ENCODE measurements at regions not wholly inside any gene's neighbourhood (a gene's known extent, or its start where the extent isn't known, plus 50 kb on each side); places are given as distances from the start of the nearest gene placed in this dataset.
"Not testable (repeated sequence)": the region's sequence is repeated elsewhere in the genome, so short reads cannot be mapped to it uniquely, and the experiment has no call there.

DNA sequence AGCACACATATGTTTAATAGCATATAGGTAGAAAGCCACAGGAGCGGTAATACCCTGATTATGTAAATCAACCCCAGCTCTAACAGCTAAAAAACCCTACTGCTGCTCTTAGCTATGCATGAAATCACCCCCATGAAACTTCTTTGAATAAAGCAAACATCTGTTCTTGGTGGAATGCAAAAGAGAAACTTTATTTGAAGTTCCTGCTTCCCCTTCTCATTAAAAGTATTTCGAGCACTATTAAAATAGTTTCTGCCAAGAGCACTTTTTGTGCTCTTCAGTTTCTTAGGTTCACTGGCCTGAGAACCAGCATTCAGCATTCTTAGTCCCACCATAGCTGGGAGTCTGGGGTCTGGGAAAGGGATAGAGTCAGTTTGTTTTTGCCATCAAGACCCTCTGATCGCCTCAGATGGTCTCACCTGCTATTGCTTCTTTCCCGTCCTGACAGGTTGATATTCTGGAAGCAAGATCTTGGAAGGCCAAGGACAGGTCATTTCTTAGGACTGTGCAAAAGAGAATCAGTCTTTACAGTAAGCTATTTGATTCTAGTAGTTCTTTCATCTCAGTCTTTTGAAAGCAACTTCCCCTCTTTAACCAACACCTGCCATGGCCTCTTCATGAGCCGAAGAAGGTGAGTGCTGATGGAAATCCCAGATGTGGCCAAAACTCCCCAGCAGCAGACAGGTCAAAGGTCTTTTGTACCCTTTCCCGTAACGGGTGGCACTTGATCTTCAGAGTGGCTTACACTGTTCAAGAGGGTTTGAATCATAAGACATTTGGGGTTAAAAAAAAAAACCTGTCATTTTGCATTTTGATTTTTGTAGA is 76.5 kb upstream of the TMEM170B start:
- Histone ChIP-seq H3K4ac (ENCODE audit: low read depth, low read length) (no peak overlapping the region), H3K23ac (ENCODE audit: low read length) (no peak overlapping the region), H4K8ac (ENCODE audit: low read depth, low read length) (no peak overlapping the region), H2AK5ac (ENCODE audit: low read length) (no peak overlapping the region), H2BK120ac (ENCODE audit: low read depth, low read length) (no peak overlapping the region), H2BK5ac (ENCODE audit: low read length) (no peak overlapping the region), H4K5ac (ENCODE audit: low read length) (no peak overlapping the region), H3K9ac (ENCODE audit: low read length) (no peak overlapping the region), H3K4me3 (ENCODE audit: low read length) (no peak overlapping the region), H3K4me1 (ENCODE audit: control insufficient read depth, low read depth, low read length) (no peaks in the 10 kb centered on the region), H3K18ac (ENCODE audit: low read length) (no peak overlapping the region), H3K56ac (ENCODE audit: low read length) (no peak overlapping the region), H3K36me3 (ENCODE audit: control insufficient read depth, insufficient read depth, low read length) (no peaks in the 10 kb centered on the region), H3K27ac (ENCODE audit: low read depth, low read length) (no peak overlapping the region), H3K27me3 (ENCODE audit: insufficient read depth, low read length, poor library complexity) (no peaks in the 10 kb centered on the region), H2BK15ac (replicated peaks; ENCODE audit: low read depth) (peak overlapping the region; percentile 57), H3K79me2 (ENCODE audit: control insufficient read depth, insufficient read depth, low read length) (no peaks in the 10 kb centered on the region), H3K4me2 (ENCODE audit: low read length) (no peak overlapping the region), H3K79me1 (ENCODE audit: low read length) (no peaks in the 10 kb centered on the region)
- WGBS (ENCODE audit: extremely low coverage, insufficient coverage, low lambda C conversion rate) = no CpG with 5 or more reads among the region's 7 CpGs
- no peak for DNase-seq

DNA sequence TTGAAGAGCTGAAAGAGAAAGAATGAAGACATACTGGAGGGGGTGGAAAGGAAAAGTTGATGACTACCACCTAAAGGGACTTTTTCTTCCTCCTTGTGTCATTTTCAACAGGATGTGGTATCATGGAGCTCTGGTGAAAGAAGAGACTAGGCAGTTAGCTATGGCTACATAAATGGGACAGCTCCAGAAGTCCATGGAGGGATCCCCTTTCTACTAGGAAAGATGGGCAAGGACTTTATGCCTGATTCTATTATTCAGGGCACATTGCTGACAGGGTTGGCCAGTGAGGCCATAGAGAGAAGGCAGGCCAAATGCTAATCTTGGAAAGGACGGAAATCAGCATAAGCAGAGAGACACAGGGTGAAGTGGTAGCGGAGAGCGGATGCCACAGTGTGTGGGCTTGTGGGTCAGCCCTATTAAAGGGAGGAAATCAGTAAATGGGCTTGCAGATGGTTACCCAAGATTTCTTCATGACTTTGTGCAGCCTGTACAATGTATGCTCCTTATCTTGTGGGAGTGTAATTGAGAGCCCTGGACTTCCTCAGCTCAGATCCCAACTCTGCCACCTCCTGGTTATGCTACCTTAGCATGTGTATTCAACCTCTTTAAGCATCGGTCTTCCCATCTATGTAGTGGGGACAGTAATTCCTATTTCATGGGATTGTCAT is 77.4 kb upstream of the TMEM170B start:
- WGBS (ENCODE audit: extremely low coverage, insufficient coverage, low lambda C conversion rate) = no CpG with 5 or more reads among the region's 4 CpGs
- H2BK15ac ChIP-seq (replicated peaks; ENCODE audit: low read depth) = no peak overlapping the region
- H3K23ac ChIP-seq (ENCODE audit: low read length) = no peak overlapping the region
- H3K79me1 ChIP-seq (ENCODE audit: low read length) = no peaks in the 10 kb centered on the region
- H3K4ac ChIP-seq (ENCODE audit: low read depth, low read length) = no peak overlapping the region
- H3K27ac ChIP-seq (ENCODE audit: low read depth, low read length) = no peak overlapping the region
- no peak overlapping the region for H3K4me2 ChIP-seq (ENCODE audit: low read length)
- peak; percentile 26 for DNase-seq
- no peaks in the 10 kb centered on the region for H3K36me3 ChIP-seq (ENCODE audit: control insufficient read depth, insufficient read depth, low read length)
- no peak overlapping the region for H3K4me3 ChIP-seq (ENCODE audit: low read length)
- no peak overlapping the region for H3K56ac ChIP-seq (ENCODE audit: low read length)
- no peak overlapping the region for H2AK5ac ChIP-seq (ENCODE audit: low read length)
- H4K8ac ChIP-seq (ENCODE audit: low read depth, low read length) = no peak overlapping the region
- H2BK5ac ChIP-seq (ENCODE audit: low read length) = no peak overlapping the region
- H3K4me1 ChIP-seq (ENCODE audit: control insufficient read depth, low read depth, low read length) = no peaks in the 10 kb centered on the region
- H3K27me3 ChIP-seq (ENCODE audit: insufficient read depth, low read length, poor library complexity) = no peaks in the 10 kb centered on the region
- no peak overlapping the region for H4K5ac ChIP-seq (ENCODE audit: low read length)
- H3K79me2 ChIP-seq (ENCODE audit: control insufficient read depth, insufficient read depth, low read length) = no peaks in the 10 kb centered on the region
- H3K9ac ChIP-seq (ENCODE audit: low read length) = no peak overlapping the region
- H2BK120ac ChIP-seq (ENCODE audit: low read depth, low read length) = no peak overlapping the region
- H3K18ac ChIP-seq (ENCODE audit: low read length) = no peak overlapping the region

DNA sequence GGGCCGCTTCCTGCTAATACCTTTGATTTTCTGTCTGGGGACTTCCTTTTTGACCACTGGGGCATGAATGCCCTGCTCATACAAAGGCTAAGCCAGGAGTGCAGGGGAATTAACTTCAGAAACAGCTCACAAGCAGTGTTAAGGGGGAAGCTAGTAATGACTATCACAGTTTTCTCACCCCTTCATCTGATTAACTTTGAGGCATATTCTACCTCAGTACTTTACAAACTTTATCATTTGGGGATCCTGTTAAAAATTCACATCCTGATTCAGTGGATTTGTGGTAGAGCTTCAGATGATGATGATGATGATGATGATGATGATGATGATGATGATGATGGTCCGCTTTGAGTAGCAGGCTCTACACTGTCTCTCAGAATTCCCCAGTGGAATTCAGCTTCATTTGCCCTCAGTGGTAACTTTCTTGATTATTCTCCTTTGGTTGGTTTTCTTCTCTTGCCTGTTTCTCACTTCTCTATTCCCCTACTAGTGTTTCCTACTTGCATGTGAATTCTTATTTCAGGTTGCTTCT is 78.4 kb upstream of the TMEM170B start:
- Histone ChIP-seq H4K5ac (ENCODE audit: low read length) (no peak overlapping the region), H3K23ac (ENCODE audit: low read length) (no peak overlapping the region), H2BK120ac (ENCODE audit: low read depth, low read length) (no peak overlapping the region), H3K18ac (ENCODE audit: low read length) (no peak overlapping the region), H2BK5ac (ENCODE audit: low read length) (no peak overlapping the region), H3K27ac (ENCODE audit: low read depth, low read length) (no peak overlapping the region), H3K4me2 (ENCODE audit: low read length) (no peak overlapping the region), H3K79me1 (ENCODE audit: low read length) (no peaks in the 10 kb centered on the region), H3K9ac (ENCODE audit: low read length) (no peak overlapping the region), H4K8ac (ENCODE audit: low read depth, low read length) (no peak overlapping the region), H3K4me3 (ENCODE audit: low read length) (no peak overlapping the region), H3K27me3 (ENCODE audit: insufficient read depth, low read length, poor library complexity) (no peaks in the 10 kb centered on the region), H2AK5ac (ENCODE audit: low read length) (no peak overlapping the region), H3K4me1 (ENCODE audit: control insufficient read depth, low read depth, low read length) (no peaks in the 10 kb centered on the region), H3K4ac (ENCODE audit: low read depth, low read length) (no peak overlapping the region), H2BK15ac (replicated peaks; ENCODE audit: low read depth) (no peak overlapping the region), H3K56ac (ENCODE audit: low read length) (no peak overlapping the region), H3K79me2 (ENCODE audit: control insufficient read depth, insufficient read depth, low read length) (no peaks in the 10 kb centered on the region), H3K36me3 (ENCODE audit: control insufficient read depth, insufficient read depth, low read length) (no peaks in the 10 kb centered on the region)
- peak; percentile 8 for DNase-seq
- WGBS (ENCODE audit: extremely low coverage, insufficient coverage, low lambda C conversion rate) = no CpG with 5 or more reads among the region's 2 CpGs

DNA sequence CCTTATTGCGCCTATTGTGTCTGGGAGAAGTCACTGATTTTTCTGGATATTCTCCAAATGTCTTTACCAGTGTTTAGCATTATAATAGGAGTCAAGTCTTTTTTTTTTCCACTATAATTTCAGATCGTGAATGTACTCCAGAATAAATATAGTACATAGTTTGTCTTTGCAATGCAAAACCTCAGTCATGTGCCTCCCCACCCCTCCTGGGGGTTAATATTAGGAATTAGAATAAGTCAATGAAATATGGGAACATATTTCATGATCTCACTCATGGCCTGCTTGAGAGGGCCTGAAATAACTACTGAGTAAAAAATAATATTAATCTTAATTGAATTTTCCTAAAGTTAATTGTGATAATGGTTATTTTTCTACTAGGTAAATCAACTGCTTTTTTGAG is 79.0 kb upstream of the TMEM170B start:
- Histone ChIP-seq H3K27ac (ENCODE audit: low read depth, low read length) (no peak overlapping the region), H3K23ac (ENCODE audit: low read length) (no peak overlapping the region), H3K79me2 (ENCODE audit: control insufficient read depth, insufficient read depth, low read length) (no peaks in the 10 kb centered on the region), H2BK5ac (ENCODE audit: low read length) (no peak overlapping the region), H2BK120ac (ENCODE audit: low read depth, low read length) (no peak overlapping the region), H3K4me3 (ENCODE audit: low read length) (no peak overlapping the region), H3K4me2 (ENCODE audit: low read length) (no peak overlapping the region), H3K36me3 (ENCODE audit: control insufficient read depth, insufficient read depth, low read length) (no peaks in the 10 kb centered on the region), H3K4me1 (ENCODE audit: control insufficient read depth, low read depth, low read length) (no peaks in the 10 kb centered on the region), H3K9ac (ENCODE audit: low read length) (no peak overlapping the region), H3K27me3 (ENCODE audit: insufficient read depth, low read length, poor library complexity) (no peaks in the 10 kb centered on the region), H3K18ac (ENCODE audit: low read length) (no peak overlapping the region), H4K8ac (ENCODE audit: low read depth, low read length) (no peak overlapping the region), H2BK15ac (replicated peaks; ENCODE audit: low read depth) (no peak overlapping the region), H3K4ac (ENCODE audit: low read depth, low read length) (no peak overlapping the region), H2AK5ac (ENCODE audit: low read length) (no peak overlapping the region), H3K56ac (ENCODE audit: low read length) (no peak overlapping the region), H4K5ac (ENCODE audit: low read length) (no peak overlapping the region), H3K79me1 (ENCODE audit: low read length) (no peaks in the 10 kb centered on the region)
- WGBS (ENCODE audit: extremely low coverage, insufficient coverage, low lambda C conversion rate) = no CpG with 5 or more reads among the region's 2 CpGs
- no peak for DNase-seq

DNA sequence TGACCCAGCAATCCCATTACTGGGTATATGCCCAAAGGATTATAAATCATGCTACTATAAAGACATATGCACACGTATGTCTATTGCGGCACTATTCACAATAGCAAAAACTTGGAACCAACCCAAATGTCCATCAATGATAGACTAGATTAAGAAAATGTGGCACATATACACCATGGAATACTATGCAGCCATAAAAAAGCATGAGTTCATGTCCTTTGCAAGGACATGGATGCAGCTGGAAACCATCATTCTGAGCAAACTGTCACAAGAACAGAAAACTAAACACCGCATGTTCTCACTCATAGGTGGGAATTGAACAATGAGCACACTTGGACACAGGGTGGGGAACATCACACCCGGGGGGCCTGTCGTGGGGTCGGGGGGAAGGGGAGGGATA is 80.1 kb upstream of the TMEM170B start:
- not testable (repeated sequence) for H3K79me2 ChIP-seq (ENCODE audit: control insufficient read depth, insufficient read depth, low read length); H4K5ac ChIP-seq (ENCODE audit: low read length); DNase-seq; H3K4me2 ChIP-seq (ENCODE audit: low read length); H3K27ac ChIP-seq (ENCODE audit: low read depth, low read length); H2AK5ac ChIP-seq (ENCODE audit: low read length); H3K9ac ChIP-seq (ENCODE audit: low read length); H3K79me1 ChIP-seq (ENCODE audit: low read length); H3K4me3 ChIP-seq (ENCODE audit: low read length); H2BK5ac ChIP-seq (ENCODE audit: low read length); H3K18ac ChIP-seq (ENCODE audit: low read length); H2BK15ac ChIP-seq (replicated peaks; ENCODE audit: low read depth); H3K4ac ChIP-seq (ENCODE audit: low read depth, low read length); H4K8ac ChIP-seq (ENCODE audit: low read depth, low read length); H2BK120ac ChIP-seq (ENCODE audit: low read depth, low read length); H3K56ac ChIP-seq (ENCODE audit: low read length); H3K27me3 ChIP-seq (ENCODE audit: insufficient read depth, low read length, poor library complexity); H3K23ac ChIP-seq (ENCODE audit: low read length); H3K36me3 ChIP-seq (ENCODE audit: control insufficient read depth, insufficient read depth, low read length); H3K4me1 ChIP-seq (ENCODE audit: control insufficient read depth, low read depth, low read length)
- WGBS (ENCODE audit: extremely low coverage, insufficient coverage, low lambda C conversion rate) = no CpG with 5 or more reads among the region's 6 CpGs

All from mesendoderm (in vitro differentiated cells).